HepG2 (cell line): ENCODE measurements at regions not wholly inside any gene's neighbourhood (a gene's known extent, or its start where the extent isn't known, plus 50 kb on each side); places are given as distances from the start of the nearest gene placed in this dataset.
A peak's percentile ranks its signal among the peaks of the same experiment; 100 is the strongest.

ENCODE experiments used
- ATF7-NPFF ChIP-seq: sonication (generic); formaldehyde crosslinking; IDR thresholded peaks from 2 replicates; pipeline ENCODE4 v1.8.1; 2023; ENCODE audit warnings: mild to moderate bottlenecking, low read depth, missing genetic modification reagents, moderate library complexity
- JARID2 ChIP-seq: sonication (generic); formaldehyde crosslinking; IDR thresholded peaks from 2 replicates; pipeline ENCODE4 v1.8.1; 2023; ENCODE audit warnings: missing genetic modification reagents, inconsistent platforms; ENCODE audit not compliant: insufficient replicate concordance
- RCOR2 ChIP-seq: IDR thresholded peaks from 2 replicates; pipeline ENCODE4 v1.6.1; 2016; ENCODE audit warnings: missing biosample characterization, missing genetic modification reagents
- RXRB ChIP-seq: IDR thresholded peaks from 2 replicates; pipeline ENCODE4 v1.6.1; 2016; ENCODE audit warnings: borderline replicate concordance, missing genetic modification reagents, missing compliant biosample characterization
- SUZ12 ChIP-seq: fragments of 150-350 bp; IDR thresholded peaks from 2 replicates; pipeline ENCODE4 v1.6.1; 2014; ENCODE audit warnings: low read depth, low read length
- ZKSCAN1 ChIP-seq: fragments of 150-350 bp; IDR thresholded peaks from 2 replicates; pipeline ENCODE4 v1.6.1; 2014; ENCODE audit warnings: low read length
- ZNF260 ChIP-seq: sonication (generic); formaldehyde crosslinking; IDR thresholded peaks from 2 replicates; pipeline ENCODE4 v1.4.0; 2020; ENCODE audit warnings: missing genetic modification reagents, low read depth, mild to moderate bottlenecking, borderline replicate concordance
- ZNF292 ChIP-seq: sonication (generic); formaldehyde crosslinking; IDR thresholded peaks from 2 replicates; pipeline ENCODE4 v1.8.1; 2022; ENCODE audit warnings: mild to moderate bottlenecking, low read depth, missing genetic modification reagents, borderline replicate concordance
- ZNF670 ChIP-seq: sonication (generic); formaldehyde crosslinking; IDR thresholded peaks from 2 replicates; pipeline ENCODE4 v1.8.0; 2022; ENCODE audit warnings: mild to moderate bottlenecking, missing genetic modification reagents, borderline replicate concordance
- ZNF704 ChIP-seq: sonication (generic); formaldehyde crosslinking; IDR thresholded peaks from 2 replicates; pipeline ENCODE4 v1.8.1; 2023; ENCODE audit warnings: mild to moderate bottlenecking, inconsistent platforms, moderate library complexity, missing genetic modification reagents, borderline replicate concordance
- ZNF709 ChIP-seq: sonication (generic); formaldehyde crosslinking; IDR thresholded peaks from 2 replicates; pipeline ENCODE4 v1.5.0; 2020; ENCODE audit warnings: mild to moderate bottlenecking, missing genetic modification reagents
- ZNF879 ChIP-seq: sonication (generic); formaldehyde crosslinking; IDR thresholded peaks from 2 replicates; pipeline ENCODE4 v1.8.1; 2023; ENCODE audit warnings: missing genetic modification reagents
- ZNF883 ChIP-seq: sonication (generic); formaldehyde crosslinking; IDR thresholded peaks from 2 replicates; pipeline ENCODE4 v1.5.1; 2020; ENCODE audit warnings: mild to moderate bottlenecking, missing genetic modification reagents; ENCODE audit errors: not compliant biosample characterization
- TF ChIP-seq, protein P1 (sequence below): sonication (generic); formaldehyde crosslinking; IDR thresholded peaks from 2 replicates; pipeline ENCODE4 v1.9.0; 2021; ENCODE audit warnings: mild to moderate bottlenecking, missing genetic modification reagents
- TF ChIP-seq, protein P2 (sequence below): IDR thresholded peaks from 2 replicates; pipeline ENCODE4 v1.6.1; 2016
- TF ChIP-seq, protein P3 (sequence below): sonication (generic); formaldehyde crosslinking; IDR thresholded peaks from 2 replicates; pipeline ENCODE4 v1.4.0; 2020; ENCODE audit warnings: mild to moderate bottlenecking, missing genetic modification reagents, borderline replicate concordance
- TF ChIP-seq, protein P4 (sequence below): sonication (generic); formaldehyde crosslinking; IDR thresholded peaks from 2 replicates; pipeline ENCODE4 v1.5.0; 2020; ENCODE audit warnings: missing genetic modification reagents

DNA sequence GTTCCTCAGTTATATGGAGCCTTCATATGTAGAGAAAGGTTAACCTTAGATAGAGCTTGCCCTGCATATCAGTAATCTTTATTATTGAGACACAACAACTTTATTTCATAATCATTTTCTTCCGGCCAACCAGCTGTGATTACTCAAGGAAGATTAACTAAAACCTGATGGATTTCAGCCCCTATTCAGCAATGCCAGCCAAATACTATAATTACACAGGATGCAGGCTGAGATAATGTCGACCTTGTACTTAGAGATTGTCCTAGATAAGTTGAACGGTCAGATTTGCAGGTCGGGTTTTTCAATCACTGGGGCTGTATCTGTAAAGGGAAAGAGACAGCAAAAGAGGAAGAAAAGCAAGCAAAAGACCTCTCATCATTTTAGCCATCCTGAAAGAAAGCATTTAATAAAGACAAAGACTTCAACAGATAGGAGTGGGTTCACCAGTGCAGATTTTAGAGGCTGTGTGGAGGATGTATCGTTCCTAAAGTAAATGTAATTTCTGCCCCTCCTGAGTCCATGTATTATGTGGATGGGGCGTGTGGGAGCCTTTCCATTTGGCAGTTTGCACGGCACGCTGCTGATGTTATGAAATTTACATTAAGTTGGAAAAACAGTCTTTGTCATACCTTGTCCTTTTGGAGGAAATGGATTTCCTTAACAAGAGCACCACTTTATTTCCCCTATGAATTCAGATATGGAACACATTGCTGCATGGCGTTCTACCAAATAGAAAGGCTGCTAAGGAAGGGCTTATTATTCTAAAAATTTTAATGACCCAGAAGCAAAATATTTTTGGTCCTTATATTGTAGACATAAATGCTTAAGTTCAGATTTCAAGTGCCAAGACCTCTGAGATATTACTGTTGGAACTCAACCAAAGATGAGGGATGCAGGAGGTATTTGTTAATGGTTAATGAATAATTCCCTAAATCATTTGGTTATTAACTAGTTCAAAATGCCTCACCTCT is 496.7 kb downstream of the SPRY1 start (continued):
- TF ChIP-seq ZNF260 (CRISPR knock-in tag) (no peak), RXRB (no peak), ZNF883 (no peak), ZNF879 (CRISPR knock-in tag) (no peak), ZNF292 (no peak; the same call in 1 of the 2 replicates), JARID2 (CRISPR knock-in tag) (no peak), ZNF670 (no peak), ZNF704 (no peak), RCOR2 (CRISPR knock-in tag) (peak; percentile 38; the same call in 1 of the 2 replicates), ZNF709 (CRISPR knock-in tag) (no peak), ZKSCAN1 (no peak), SUZ12 (no peak), ATF7-NPFF (CRISPR knock-in tag) (no peak)
- TF ChIP-seq, protein P1, sequence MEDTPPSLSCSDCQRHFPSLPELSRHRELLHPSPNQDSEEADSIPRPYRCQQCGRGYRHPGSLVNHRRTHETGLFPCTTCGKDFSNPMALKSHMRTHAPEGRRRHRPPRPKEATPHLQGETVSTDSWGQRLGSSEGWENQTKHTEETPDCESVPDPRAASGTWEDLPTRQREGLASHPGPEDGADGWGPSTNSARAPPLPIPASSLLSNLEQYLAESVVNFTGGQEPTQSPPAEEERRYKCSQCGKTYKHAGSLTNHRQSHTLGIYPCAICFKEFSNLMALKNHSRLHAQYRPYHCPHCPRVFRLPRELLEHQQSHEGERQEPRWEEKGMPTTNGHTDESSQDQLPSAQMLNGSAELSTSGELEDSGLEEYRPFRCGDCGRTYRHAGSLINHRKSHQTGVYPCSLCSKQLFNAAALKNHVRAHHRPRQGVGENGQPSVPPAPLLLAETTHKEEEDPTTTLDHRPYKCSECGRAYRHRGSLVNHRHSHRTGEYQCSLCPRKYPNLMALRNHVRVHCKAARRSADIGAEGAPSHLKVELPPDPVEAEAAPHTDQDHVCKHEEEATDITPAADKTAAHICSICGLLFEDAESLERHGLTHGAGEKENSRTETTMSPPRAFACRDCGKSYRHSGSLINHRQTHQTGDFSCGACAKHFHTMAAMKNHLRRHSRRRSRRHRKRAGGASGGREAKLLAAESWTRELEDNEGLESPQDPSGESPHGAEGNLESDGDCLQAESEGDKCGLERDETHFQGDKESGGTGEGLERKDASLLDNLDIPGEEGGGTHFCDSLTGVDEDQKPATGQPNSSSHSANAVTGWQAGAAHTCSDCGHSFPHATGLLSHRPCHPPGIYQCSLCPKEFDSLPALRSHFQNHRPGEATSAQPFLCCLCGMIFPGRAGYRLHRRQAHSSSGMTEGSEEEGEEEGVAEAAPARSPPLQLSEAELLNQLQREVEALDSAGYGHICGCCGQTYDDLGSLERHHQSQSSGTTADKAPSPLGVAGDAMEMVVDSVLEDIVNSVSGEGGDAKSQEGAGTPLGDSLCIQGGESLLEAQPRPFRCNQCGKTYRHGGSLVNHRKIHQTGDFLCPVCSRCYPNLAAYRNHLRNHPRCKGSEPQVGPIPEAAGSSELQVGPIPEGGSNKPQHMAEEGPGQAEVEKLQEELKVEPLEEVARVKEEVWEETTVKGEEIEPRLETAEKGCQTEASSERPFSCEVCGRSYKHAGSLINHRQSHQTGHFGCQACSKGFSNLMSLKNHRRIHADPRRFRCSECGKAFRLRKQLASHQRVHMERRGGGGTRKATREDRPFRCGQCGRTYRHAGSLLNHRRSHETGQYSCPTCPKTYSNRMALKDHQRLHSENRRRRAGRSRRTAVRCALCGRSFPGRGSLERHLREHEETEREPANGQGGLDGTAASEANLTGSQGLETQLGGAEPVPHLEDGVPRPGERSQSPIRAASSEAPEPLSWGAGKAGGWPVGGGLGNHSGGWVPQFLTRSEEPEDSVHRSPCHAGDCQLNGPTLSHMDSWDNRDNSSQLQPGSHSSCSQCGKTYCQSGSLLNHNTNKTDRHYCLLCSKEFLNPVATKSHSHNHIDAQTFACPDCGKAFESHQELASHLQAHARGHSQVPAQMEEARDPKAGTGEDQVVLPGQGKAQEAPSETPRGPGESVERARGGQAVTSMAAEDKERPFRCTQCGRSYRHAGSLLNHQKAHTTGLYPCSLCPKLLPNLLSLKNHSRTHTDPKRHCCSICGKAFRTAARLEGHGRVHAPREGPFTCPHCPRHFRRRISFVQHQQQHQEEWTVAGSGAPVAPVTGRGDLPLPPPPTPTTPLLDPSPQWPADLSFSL (CRISPR knock-in tag) = no peak
- TF ChIP-seq, protein P2, sequence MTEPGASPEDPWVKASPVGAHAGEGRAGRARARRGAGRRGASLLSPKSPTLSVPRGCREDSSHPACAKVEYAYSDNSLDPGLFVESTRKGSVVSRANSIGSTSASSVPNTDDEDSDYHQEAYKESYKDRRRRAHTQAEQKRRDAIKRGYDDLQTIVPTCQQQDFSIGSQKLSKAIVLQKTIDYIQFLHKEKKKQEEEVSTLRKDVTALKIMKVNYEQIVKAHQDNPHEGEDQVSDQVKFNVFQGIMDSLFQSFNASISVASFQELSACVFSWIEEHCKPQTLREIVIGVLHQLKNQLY (CRISPR knock-in tag) = 0 out of 2 replicates have a peak, but pooled peaks have one; percentile 11
- TF ChIP-seq, protein P3, sequence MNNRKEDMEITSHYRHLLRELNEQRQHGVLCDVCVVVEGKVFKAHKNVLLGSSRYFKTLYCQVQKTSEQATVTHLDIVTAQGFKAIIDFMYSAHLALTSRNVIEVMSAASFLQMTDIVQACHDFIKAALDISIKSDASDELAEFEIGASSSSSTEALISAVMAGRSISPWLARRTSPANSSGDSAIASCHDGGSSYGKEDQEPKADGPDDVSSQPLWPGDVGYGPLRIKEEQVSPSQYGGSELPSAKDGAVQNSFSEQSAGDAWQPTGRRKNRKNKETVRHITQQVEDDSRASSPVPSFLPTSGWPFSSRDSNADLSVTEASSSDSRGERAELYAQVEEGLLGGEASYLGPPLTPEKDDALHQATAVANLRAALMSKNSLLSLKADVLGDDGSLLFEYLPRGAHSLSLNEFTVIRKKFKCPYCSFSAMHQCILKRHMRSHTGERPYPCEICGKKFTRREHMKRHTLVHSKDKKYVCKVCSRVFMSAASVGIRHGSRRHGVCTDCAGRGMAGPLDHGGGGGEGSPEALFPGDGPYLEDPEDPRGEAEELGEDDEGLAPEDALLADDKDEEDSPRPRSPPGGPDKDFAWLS (CRISPR knock-in tag) = no peak
- TF ChIP-seq, protein P4, sequence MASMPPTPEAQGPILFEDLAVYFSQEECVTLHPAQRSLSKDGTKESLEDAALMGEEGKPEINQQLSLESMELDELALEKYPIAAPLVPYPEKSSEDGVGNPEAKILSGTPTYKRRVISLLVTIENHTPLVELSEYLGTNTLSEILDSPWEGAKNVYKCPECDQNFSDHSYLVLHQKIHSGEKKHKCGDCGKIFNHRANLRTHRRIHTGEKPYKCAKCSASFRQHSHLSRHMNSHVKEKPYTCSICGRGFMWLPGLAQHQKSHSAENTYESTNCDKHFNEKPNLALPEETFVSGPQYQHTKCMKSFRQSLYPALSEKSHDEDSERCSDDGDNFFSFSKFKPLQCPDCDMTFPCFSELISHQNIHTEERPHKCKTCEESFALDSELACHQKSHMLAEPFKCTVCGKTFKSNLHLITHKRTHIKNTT (CRISPR knock-in tag) = no peak
